D721Med (cell line): ENCODE measurements at regions not wholly inside any gene's neighbourhood (a gene's known extent, or its start where the extent isn't known, plus 50 kb on each side); places are given as distances from the start of the nearest gene placed in this dataset.

Experiments
- DNase-seq: peaks from one replicate; pipeline ENCODE4 v3.0.0; 2011; ENCODE audit warnings: low spot score; ENCODE audit not compliant: insufficient read length
- FAIRE-seq: peaks from 2 replicates; lab custom pipeline; 2011; peaks lifted over from hg19 to GRCh38; lab: Jason Lieb, UNC
- CTCF ChIP-seq: IDR thresholded peaks from 2 replicates; pipeline ENCODE4 v1.5.1; 2012; ENCODE audit warnings: mild to moderate bottlenecking, control low read depth; ENCODE audit not compliant: insufficient read depth; ENCODE audit errors: missing control alignments

DNA sequence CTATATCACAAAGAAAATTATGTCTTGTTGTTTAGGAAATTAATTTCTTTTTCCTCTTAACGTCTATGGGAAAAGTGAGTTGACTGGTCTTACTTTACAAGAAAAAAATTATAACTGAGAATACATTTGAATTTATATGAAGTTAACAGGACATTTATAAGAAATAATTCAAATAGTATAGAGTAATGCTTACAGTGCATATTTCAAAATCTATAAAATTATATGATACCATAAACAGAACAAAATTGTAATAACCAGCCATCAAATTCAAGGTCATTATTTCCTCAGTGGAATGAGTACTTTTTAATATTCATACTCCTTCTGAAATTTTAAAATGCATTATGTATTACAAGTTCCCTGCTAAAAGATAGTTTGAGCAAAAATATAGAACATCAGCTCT lies 884.5 kb downstream of the TECRL start:
- FAIRE-seq: no peak
- no peak for DNase-seq
- TF ChIP-seq CTCF: no peak

- TF ChIP-seq CTCF: no peak
- DNase-seq: no peak
- no peak for FAIRE-seq
Measured at GRCh38 chr4:63505714-63506460, 903.4 kb downstream of the TECRL start.

GRCh38 chr4:63493265-63493664 lies 916.0 kb downstream of the TECRL start:
- FAIRE-seq (no peak), DNase-seq (no peak)
- no peak for TF ChIP-seq CTCF

DNA sequence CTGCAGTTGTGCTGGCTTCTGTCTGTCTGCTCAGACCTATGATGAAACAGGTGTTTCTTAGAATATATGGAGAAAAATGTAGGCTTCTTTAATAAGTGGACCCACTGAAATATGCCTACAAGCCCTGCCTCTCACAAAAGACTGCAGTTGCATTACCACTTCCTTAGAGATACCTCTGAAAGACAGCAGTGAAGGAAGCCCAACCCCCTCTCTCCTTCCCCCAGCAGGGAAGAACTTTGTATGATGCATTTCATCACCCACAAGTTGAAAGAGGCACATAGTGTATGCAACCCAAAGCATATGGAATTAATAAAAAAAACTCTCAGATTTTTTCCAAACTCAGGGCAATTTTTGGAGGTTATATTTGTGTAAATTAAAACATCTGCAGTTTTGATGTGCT lies 916.7 kb downstream of the TECRL start:
- no peak for DNase-seq
- TF ChIP-seq CTCF: no peak
- FAIRE-seq: no peak

- no peak for FAIRE-seq
- DNase-seq: no peak
- no peak for TF ChIP-seq CTCF
Measured at GRCh38 chr4:63464393-63464792, 944.9 kb downstream of the TECRL start.

- FAIRE-seq (no peak), DNase-seq (no peak)
Measured at GRCh38 chr4:63460075-63460474, 949.2 kb downstream of the TECRL start.

More at GRCh38 chr4:63460075-63460474, 949.2 kb downstream of the TECRL start:
- no peak for TF ChIP-seq CTCF
